A549 (cell line): ENCODE measurements at regions not wholly inside any gene's neighbourhood (a gene's known extent, or its start where the extent isn't known, plus 50 kb on each side); places are given as distances from the start of the nearest gene placed in this dataset.
"Not testable (repeated sequence)": the region's sequence is repeated elsewhere in the genome, so short reads cannot be mapped to it uniquely, and the experiment has no call there.

ENCODE experiments used
- CTCF ChIP-seq: fragments of >200 bp; sonication (Bioruptor Twin); formaldehyde crosslinking; IDR thresholded peaks from 3 replicates; pipeline ENCODE4 v1.5.1; 2016
- EP300 ChIP-seq, 2 experiments: fragments of >200 bp; sonication (Bioruptor Twin); formaldehyde crosslinking; IDR thresholded peaks; 2 replicates in 1 of 2; 3 replicates in 1 of 2; pipeline ENCODE4 v1.6.1; 2016 to 2017
- ESRRA ChIP-seq: fragments of 150-350 bp; IDR thresholded peaks from 2 replicates; pipeline ENCODE4 v1.6.1; 2014; ENCODE audit warnings: mild to moderate bottlenecking, low read length, borderline replicate concordance
- PHF8 ChIP-seq: fragments of 200-600 bp; sonication (generic); IDR thresholded peaks from 2 replicates; pipeline ENCODE4 v1.6.1; 2016; ENCODE audit warnings: low read depth, mild to moderate bottlenecking, antibody characterized with exemption, moderate library complexity, borderline replicate concordance
- REST ChIP-seq: fragments of 200-600 bp; sonication (generic); IDR thresholded peaks from 2 replicates; pipeline ENCODE4 v1.6.1; 2016; ENCODE audit warnings: antibody characterized with exemption, mild to moderate bottlenecking, moderate library complexity
- RNF2 ChIP-seq: fragments of 200-600 bp; sonication (generic); IDR thresholded peaks from 2 replicates; pipeline ENCODE4 v1.6.1; 2016; ENCODE audit warnings: low read depth, mild to moderate bottlenecking, antibody characterized with exemption, moderate library complexity, borderline replicate concordance
- ZSCAN20 ChIP-seq: fragments of 250-450 bp; sonication (Bioruptor Pico); IDR thresholded peaks from 2 replicates; pipeline ENCODE4 v1.8.0; 2022; ENCODE audit warnings: mild to moderate bottlenecking, moderate library complexity

- not testable (repeated sequence) for TF ChIP-seq PHF8; RNF2; ESRRA; CTCF; EP300 (IDR thresholded peaks at IDR 0.05); REST; ZSCAN20
These were observed 59.5 kb upstream of the SERP2 start for GRCh38 chr13:44314160-44314559.
